GM23338 (cell line): ENCODE measurements at regions not wholly inside any gene's neighbourhood (a gene's known extent, or its start where the extent isn't known, plus 50 kb on each side); places are given as distances from the start of the nearest gene placed in this dataset.

Experiments
- ATAC-seq: fragments of 200-7000 bp; cut with Tn5 transposase; 3 replicates; pipeline ENCODE4 v1.9.1; 2020
- DNase-seq: peaks from one replicate; pipeline ENCODE4 v3.0.0-alpha.2; 2015; ENCODE audit warnings: low spot score
- H2AFZ ChIP-seq: fragments of 200-600 bp; sonication (generic); 2 replicates; pipeline ENCODE4 v1.8.0; 2016; ENCODE audit warnings: antibody characterized with exemption, mild to moderate bottlenecking, moderate library complexity
- H3F3A ChIP-seq: fragments of 200-600 bp; sonication (generic); replicated peaks from 2 replicates; pipeline ENCODE4 v1.8.0; 2017; ENCODE audit warnings: antibody characterized with exemption, mixed run types, low read depth
- H3K27ac ChIP-seq: fragments of 200-600 bp; sonication (generic); 2 replicates; pipeline ENCODE4 v1.6.1; 2016; ENCODE audit warnings: low read depth
- H3K27me3 ChIP-seq: fragments of 200-600 bp; sonication (generic); 2 replicates; pipeline ENCODE4 v1.8.0; 2016; ENCODE audit warnings: mild to moderate bottlenecking, mixed run types, moderate library complexity; ENCODE audit not compliant: insufficient read depth
- H3K36me3 ChIP-seq: fragments of 200-600 bp; sonication (generic); 2 replicates; pipeline ENCODE4 v1.8.0; 2016; ENCODE audit warnings: mild to moderate bottlenecking; ENCODE audit not compliant: insufficient read depth
- H3K4me1 ChIP-seq: fragments of 200-600 bp; sonication (generic); 2 replicates; pipeline ENCODE4 v1.8.0; 2016; ENCODE audit warnings: mild to moderate bottlenecking, moderate library complexity; ENCODE audit not compliant: insufficient read depth
- H3K4me2 ChIP-seq: fragments of 200-600 bp; sonication (generic); 2 replicates; pipeline ENCODE4 v1.7.1; 2017; ENCODE audit warnings: mixed run types
- H3K4me3 ChIP-seq: fragments of 200-600 bp; sonication (generic); 2 replicates; pipeline ENCODE4 v1.6.1; 2016; ENCODE audit warnings: mixed run types
- H3K79me2 ChIP-seq: fragments of 200-600 bp; sonication (generic); replicated peaks from 2 replicates; pipeline ENCODE4 v1.8.0; 2017; ENCODE audit warnings: mild to moderate bottlenecking; ENCODE audit not compliant: insufficient read depth
- H3K9me2 ChIP-seq: fragments of 200-600 bp; sonication (generic); 2 replicates; pipeline ENCODE4 v1.8.0; 2017; ENCODE audit not compliant: insufficient read depth
- H4K20me1 ChIP-seq: fragments of 200-600 bp; sonication (generic); replicated peaks from 2 replicates; pipeline ENCODE4 v1.8.0; 2017; ENCODE audit warnings: mild to moderate bottlenecking; ENCODE audit not compliant: insufficient read depth
- H3K27ac Mint-ChIP-seq: 2 replicates; pipeline ENCODE4 v1.8.0; 2020; ENCODE audit warnings: inconsistent platforms, mild to moderate bottlenecking, moderate library complexity, mixed read lengths
- H3K27me3 Mint-ChIP-seq: 3 replicates; pipeline ENCODE4 v1.8.0; 2022; ENCODE audit warnings: low read depth, mild to moderate bottlenecking, moderate library complexity, mixed read lengths, inconsistent platforms; ENCODE audit not compliant: insufficient read depth, poor library complexity
- H3K36me3 Mint-ChIP-seq: 3 replicates; pipeline ENCODE4 v1.8.0; 2021; ENCODE audit warnings: low read depth, mild to moderate bottlenecking, inconsistent platforms, moderate library complexity, mixed read lengths
- H3K4me1 Mint-ChIP-seq: 3 replicates; pipeline ENCODE4 v1.8.0; 2020; ENCODE audit warnings: mild to moderate bottlenecking, inconsistent platforms, mixed read lengths
- H3K4me3 Mint-ChIP-seq: 3 replicates; pipeline ENCODE4 v1.8.0; 2021; ENCODE audit warnings: moderate library complexity, mild to moderate bottlenecking, inconsistent platforms, mixed read lengths
- H3K9me3 Mint-ChIP-seq: 3 replicates; pipeline ENCODE4 v1.8.0; 2020; ENCODE audit warnings: moderate library complexity, mild to moderate bottlenecking, inconsistent platforms, mixed read lengths
- EZH2phosphoT487 ChIP-seq: fragments of 200-600 bp; sonication (generic); IDR thresholded peaks from one replicate; pipeline ENCODE4 v1.8.1; 2018; ENCODE audit warnings: antibody characterized with exemption; ENCODE audit not compliant: unreplicated experiment
- NANOG ChIP-seq: IDR thresholded peaks from 2 replicates; pipeline ENCODE4 v1.6.1; 2016; ENCODE audit warnings: antibody characterized with exemption, borderline replicate concordance
- STAT1 ChIP-seq: IDR thresholded peaks from one replicate; pipeline ENCODE4 v1.6.1; 2016; ENCODE audit warnings: antibody characterized with exemption; ENCODE audit not compliant: unreplicated experiment
- ZNF331 ChIP-seq: fragments of 250-450 bp; sonication (Bioruptor Pico); IDR thresholded peaks from 2 replicates; pipeline ENCODE4 v1.5.0; 2020; ENCODE audit warnings: low read depth, mild to moderate bottlenecking, moderate library complexity
- TF ChIP-seq, protein P1 (sequence below): fragments of 250-450 bp; sonication (Bioruptor Pico); IDR thresholded peaks from 2 replicates; pipeline ENCODE4 v1.5.0; 2020; ENCODE audit warnings: mild to moderate bottlenecking, moderate library complexity
- TF ChIP-seq, protein P2 (sequence below), 2 experiments: fragments of 200-600 bp in 1 of 2; sonication (generic) in 1 of 2; conservative IDR thresholded peaks; 2 replicates each; pipeline versions ENCODE4 v1.5.1 to v1.6.1; 2016 to 2017; ENCODE audit warnings: antibody characterized with exemption in 2 of 2, low read depth in 2 of 2, mild to moderate bottlenecking in 2 of 2, moderate library complexity in 1 of 2
- TF ChIP-seq, protein P3 (sequence below): IDR thresholded peaks from one replicate; pipeline ENCODE4 v1.6.1; 2018; ENCODE audit warnings: antibody characterized with exemption; ENCODE audit not compliant: unreplicated experiment
- TF ChIP-seq, protein P4 (sequence below): IDR thresholded peaks from 2 replicates; pipeline ENCODE4 v1.6.1; 2016; ENCODE audit warnings: antibody characterized with exemption

DNA sequence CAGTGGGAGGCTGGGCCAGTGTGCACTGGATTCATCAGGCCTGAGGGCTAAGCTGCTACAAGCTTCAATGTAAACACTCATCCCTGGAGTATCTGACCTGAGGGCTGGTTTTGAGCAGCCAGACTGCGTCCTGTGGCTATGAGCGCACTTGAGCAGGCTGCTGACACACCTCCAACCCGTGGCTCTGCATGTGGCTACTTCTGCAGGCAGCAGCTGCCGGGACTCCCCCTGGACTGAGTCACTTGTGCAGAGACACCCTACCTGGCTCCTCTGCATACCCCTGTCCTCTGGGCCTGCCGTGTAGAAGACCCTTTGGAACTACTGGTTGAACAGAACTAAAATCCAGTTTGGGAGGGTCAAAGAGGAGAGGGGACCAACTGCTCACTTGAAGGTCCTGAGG, 172.0 kb downstream of the SCP2D1 start:
- H3K9me3 Mint-ChIP-seq, result no peaks in the 10 kb centered on the region
- no peaks in the 10 kb centered on the region for H3K27me3 Mint-ChIP-seq
- Histone ChIP-seq H4K20me1 (no peaks in the 10 kb centered on the region), H3K4me2 (no peak overlapping the region), H3K79me2 (no peaks in the 10 kb centered on the region), H3K4me3 (no peak overlapping the region), H3K27ac (no peak overlapping the region), H3K4me1 (no peaks in the 10 kb centered on the region), H3K27me3 (no peaks in the 10 kb centered on the region), H3F3A (no peaks in the 10 kb centered on the region), H3K9me2 (0 out of 2 replicates have a peak, but pooled peaks cover 7% of the 10 kb centered on the region), H2AFZ (no peak overlapping the region), H3K36me3 (no peaks in the 10 kb centered on the region)
- DNase-seq, result no peak
- H3K27ac Mint-ChIP-seq, result no peak overlapping the region
- TF ChIP-seq, protein P1, sequence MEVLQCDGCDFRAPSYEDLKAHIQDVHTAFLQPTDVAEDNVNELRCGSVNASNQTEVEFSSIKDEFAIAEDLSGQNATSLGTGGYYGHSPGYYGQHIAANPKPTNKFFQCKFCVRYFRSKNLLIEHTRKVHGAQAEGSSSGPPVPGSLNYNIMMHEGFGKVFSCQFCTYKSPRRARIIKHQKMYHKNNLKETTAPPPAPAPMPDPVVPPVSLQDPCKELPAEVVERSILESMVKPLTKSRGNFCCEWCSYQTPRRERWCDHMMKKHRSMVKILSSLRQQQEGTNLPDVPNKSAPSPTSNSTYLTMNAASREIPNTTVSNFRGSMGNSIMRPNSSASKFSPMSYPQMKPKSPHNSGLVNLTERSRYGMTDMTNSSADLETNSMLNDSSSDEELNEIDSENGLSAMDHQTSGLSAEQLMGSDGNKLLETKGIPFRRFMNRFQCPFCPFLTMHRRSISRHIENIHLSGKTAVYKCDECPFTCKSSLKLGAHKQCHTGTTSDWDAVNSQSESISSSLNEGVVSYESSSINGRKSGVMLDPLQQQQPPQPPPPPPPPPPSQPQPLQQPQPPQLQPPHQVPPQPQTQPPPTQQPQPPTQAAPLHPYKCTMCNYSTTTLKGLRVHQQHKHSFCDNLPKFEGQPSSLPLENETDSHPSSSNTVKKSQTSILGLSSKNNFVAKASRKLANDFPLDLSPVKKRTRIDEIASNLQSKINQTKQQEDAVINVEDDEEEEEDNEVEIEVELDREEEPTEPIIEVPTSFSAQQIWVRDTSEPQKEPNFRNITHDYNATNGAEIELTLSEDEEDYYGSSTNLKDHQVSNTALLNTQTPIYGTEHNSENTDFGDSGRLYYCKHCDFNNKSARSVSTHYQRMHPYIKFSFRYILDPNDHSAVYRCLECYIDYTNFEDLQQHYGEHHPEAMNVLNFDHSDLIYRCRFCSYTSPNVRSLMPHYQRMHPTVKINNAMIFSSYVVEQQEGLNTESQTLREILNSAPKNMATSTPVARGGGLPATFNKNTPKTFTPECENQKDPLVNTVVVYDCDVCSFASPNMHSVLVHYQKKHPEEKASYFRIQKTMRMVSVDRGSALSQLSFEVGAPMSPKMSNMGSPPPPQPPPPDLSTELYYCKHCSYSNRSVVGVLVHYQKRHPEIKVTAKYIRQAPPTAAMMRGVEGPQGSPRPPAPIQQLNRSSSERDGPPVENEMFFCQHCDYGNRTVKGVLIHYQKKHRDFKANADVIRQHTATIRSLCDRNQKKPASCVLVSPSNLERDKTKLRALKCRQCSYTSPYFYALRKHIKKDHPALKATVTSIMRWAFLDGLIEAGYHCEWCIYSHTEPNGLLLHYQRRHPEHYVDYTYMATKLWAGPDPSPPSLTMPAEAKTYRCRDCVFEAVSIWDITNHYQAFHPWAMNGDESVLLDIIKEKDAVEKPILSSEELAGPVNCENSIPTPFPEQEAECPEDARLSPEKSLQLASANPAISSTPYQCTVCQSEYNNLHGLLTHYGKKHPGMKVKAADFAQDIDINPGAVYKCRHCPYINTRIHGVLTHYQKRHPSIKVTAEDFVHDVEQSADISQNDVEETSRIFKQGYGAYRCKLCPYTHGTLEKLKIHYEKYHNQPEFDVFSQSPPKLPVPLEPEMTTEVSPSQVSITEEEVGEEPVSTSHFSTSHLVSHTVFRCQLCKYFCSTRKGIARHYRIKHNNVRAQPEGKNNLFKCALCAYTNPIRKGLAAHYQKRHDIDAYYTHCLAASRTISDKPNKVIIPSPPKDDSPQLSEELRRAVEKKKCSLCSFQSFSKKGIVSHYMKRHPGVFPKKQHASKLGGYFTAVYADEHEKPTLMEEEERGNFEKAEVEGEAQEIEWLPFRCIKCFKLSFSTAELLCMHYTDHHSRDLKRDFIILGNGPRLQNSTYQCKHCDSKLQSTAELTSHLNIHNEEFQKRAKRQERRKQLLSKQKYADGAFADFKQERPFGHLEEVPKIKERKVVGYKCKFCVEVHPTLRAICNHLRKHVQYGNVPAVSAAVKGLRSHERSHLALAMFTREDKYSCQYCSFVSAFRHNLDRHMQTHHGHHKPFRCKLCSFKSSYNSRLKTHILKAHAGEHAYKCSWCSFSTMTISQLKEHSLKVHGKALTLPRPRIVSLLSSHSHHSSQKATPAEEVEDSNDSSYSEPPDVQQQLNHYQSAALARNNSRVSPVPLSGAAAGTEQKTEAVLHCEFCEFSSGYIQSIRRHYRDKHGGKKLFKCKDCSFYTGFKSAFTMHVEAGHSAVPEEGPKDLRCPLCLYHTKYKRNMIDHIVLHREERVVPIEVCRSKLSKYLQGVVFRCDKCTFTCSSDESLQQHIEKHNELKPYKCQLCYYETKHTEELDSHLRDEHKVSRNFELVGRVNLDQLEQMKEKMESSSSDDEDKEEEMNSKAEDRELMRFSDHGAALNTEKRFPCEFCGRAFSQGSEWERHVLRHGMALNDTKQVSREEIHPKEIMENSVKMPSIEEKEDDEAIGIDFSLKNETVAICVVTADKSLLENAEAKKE (CRISPR knock-in tag), result no peak
- no peak for TF ChIP-seq EZH2phosphoT487
- TF ChIP-seq, protein P2, sequence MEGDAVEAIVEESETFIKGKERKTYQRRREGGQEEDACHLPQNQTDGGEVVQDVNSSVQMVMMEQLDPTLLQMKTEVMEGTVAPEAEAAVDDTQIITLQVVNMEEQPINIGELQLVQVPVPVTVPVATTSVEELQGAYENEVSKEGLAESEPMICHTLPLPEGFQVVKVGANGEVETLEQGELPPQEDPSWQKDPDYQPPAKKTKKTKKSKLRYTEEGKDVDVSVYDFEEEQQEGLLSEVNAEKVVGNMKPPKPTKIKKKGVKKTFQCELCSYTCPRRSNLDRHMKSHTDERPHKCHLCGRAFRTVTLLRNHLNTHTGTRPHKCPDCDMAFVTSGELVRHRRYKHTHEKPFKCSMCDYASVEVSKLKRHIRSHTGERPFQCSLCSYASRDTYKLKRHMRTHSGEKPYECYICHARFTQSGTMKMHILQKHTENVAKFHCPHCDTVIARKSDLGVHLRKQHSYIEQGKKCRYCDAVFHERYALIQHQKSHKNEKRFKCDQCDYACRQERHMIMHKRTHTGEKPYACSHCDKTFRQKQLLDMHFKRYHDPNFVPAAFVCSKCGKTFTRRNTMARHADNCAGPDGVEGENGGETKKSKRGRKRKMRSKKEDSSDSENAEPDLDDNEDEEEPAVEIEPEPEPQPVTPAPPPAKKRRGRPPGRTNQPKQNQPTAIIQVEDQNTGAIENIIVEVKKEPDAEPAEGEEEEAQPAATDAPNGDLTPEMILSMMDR (conservative IDR thresholded peaks at IDR 0.05; ENCODE audit: low read depth in 2 of 2), result no peak
- TF ChIP-seq NANOG, result no peak
- TF ChIP-seq, protein P3, sequence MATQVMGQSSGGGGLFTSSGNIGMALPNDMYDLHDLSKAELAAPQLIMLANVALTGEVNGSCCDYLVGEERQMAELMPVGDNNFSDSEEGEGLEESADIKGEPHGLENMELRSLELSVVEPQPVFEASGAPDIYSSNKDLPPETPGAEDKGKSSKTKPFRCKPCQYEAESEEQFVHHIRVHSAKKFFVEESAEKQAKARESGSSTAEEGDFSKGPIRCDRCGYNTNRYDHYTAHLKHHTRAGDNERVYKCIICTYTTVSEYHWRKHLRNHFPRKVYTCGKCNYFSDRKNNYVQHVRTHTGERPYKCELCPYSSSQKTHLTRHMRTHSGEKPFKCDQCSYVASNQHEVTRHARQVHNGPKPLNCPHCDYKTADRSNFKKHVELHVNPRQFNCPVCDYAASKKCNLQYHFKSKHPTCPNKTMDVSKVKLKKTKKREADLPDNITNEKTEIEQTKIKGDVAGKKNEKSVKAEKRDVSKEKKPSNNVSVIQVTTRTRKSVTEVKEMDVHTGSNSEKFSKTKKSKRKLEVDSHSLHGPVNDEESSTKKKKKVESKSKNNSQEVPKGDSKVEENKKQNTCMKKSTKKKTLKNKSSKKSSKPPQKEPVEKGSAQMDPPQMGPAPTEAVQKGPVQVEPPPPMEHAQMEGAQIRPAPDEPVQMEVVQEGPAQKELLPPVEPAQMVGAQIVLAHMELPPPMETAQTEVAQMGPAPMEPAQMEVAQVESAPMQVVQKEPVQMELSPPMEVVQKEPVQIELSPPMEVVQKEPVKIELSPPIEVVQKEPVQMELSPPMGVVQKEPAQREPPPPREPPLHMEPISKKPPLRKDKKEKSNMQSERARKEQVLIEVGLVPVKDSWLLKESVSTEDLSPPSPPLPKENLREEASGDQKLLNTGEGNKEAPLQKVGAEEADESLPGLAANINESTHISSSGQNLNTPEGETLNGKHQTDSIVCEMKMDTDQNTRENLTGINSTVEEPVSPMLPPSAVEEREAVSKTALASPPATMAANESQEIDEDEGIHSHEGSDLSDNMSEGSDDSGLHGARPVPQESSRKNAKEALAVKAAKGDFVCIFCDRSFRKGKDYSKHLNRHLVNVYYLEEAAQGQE, result no peak
- TF ChIP-seq ZNF331 (CRISPR knock-in tag), result no peak
- TF ChIP-seq STAT1, result no peak
- TF ChIP-seq, protein P4, sequence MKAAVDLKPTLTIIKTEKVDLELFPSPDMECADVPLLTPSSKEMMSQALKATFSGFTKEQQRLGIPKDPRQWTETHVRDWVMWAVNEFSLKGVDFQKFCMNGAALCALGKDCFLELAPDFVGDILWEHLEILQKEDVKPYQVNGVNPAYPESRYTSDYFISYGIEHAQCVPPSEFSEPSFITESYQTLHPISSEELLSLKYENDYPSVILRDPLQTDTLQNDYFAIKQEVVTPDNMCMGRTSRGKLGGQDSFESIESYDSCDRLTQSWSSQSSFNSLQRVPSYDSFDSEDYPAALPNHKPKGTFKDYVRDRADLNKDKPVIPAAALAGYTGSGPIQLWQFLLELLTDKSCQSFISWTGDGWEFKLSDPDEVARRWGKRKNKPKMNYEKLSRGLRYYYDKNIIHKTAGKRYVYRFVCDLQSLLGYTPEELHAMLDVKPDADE, result no peak
- no peak overlapping the region for H3K4me3 Mint-ChIP-seq
- no peak for ATAC-seq
- peaks cover 10% of the 10 kb centered on the region for H3K4me1 Mint-ChIP-seq
- no peaks in the 10 kb centered on the region for H3K36me3 Mint-ChIP-seq
